ENCODE measurements at regions not wholly inside any gene's neighbourhood (a gene's known extent, or its start where the extent isn't known, plus 50 kb on each side); places are given as distances from the start of the nearest gene placed in this dataset.
"Not testable (repeated sequence)": the region's sequence is repeated elsewhere in the genome, so short reads cannot be mapped to it uniquely, and the experiment has no call there.

DNA sequence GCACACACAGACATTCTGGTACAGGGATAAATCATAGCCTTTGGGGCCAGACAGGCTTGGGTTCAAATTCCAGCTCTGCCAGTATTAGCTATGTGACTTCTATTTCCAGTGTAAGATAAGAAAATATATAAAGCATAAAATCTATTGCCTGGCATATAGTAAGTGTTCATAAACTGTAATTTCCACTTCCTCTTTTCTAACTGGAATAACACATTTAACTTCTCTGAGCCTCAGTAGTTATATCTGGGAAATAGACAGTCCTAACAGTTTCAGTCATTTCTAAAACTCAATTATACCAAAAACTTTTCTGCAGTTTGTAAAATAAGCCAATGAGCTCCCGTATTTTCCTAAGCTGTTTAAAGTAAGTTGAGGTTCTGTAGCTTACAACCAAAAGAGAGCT is 351.4 kb downstream of the ZNF326 start:
- DNase-seq, result no peak

DNA sequence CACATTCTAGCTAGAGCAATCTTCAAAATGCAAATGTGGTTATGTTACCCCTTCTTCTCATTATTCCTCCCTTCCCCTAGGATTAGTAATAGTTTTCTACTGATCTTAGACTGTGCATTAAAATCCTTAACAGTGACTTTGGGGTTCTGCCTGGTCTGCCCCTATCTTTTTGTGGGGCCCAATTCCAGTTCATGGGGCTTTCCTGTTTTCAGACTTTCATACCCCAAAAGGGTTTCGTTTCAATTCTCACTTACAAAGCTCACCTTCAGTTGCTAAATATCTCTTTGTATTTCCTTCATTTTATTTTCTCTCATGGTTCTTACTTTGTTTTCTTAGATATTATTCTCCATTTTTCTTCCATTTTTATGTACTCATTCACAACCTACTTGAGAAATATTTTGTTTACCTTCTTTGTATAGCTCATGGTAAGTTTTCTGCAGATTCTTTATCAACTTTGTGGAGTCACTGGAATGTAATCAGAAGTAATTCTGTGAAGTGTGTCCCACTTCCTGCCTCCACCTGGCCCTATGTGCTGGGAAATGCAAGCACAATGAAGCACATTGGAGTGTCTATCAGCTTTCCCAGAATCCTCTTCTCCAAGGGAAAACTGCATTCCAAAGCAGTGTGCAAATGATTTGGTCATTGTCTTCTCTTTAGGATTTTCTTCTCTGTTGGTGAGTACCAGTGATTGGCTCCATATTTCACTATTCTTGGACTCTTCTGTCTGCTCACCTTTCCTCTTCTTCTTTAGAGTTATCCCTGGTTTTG is 350.2 kb downstream of the ZNF326 start:
- no peak for DNase-seq

GRCh38 chr1:90341516-90341915 is 346.6 kb downstream of the ZNF326 start:
- no peak for DNase-seq

DNA sequence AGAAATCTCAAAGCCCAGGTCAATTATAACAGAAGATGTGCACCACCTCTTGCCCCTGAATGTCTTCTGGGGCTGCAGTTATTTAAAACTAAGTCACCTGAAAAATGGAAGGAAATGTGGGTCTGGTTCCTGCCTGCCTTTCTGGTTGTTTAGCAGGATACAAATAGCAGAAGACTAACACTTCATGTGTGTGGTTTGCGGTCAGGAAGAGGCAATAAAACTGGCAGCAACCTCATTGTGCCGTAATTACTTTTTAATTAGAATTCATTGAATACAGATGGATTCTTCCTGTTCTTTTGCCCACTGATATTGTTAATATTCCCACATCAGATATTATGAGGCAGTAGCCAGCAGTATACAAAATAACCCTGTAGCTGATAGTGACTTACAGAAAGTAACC is 345.7 kb downstream of the ZNF326 start:
- DNase-seq, result no peak

- DNase-seq, result no peak
Measured at GRCh38 chr1:90339811-90340210, 344.9 kb downstream of the ZNF326 start.

GRCh38 chr1:90336552-90337324 is 341.8 kb downstream of the ZNF326 start:
- no peak for DNase-seq

- DNase-seq, result no peak
Measured at GRCh38 chr1:90335558-90335957, 340.6 kb downstream of the ZNF326 start.

- DNase-seq, result no peak
Measured at GRCh38 chr1:90334137-90334536, 339.2 kb downstream of the ZNF326 start.

GRCh38 chr1:90325168-90325567 is 330.3 kb downstream of the ZNF326 start:
- DNase-seq, result no peak

DNA sequence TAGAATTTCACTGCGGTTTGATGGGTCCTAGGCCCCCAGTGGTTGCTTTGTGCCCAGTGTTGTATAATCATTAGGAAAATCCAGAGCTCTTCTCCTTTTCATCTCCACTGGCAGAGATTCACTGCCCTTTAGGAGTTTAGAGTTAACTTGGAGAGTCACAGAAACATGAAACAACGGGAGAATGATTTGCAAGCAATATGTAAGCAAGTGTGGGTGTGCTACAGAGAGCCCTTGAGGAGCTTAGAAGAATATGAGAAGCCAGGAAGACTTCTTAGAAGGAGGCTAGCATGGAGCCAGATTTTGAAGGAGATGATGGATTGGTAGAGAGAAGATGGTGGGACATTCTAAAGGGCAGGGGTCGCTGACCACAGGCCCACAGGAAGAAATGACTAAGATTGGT is 327.3 kb downstream of the ZNF326 start:
- no peak for DNase-seq

DNA sequence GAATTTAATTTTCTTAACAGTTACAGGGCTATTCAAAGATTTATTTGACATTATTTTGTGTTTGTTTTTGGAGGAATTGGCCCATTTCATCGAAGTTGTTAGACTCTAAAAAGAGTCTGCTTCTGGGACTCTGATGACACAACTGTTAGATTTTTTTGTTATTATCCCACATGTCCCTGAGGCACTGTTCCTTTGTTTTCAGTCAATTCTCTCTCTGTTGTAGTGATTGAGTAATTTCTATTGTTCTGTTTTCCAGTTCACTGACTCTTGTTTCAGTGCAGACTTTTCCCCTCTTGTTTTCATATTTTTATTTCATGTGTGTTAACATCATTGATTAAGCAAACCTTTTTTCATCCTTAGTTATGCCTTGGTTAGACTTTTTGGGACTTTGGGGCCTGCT is 325.0 kb downstream of the ZNF326 start:
- DNase-seq, result no peak

DNA sequence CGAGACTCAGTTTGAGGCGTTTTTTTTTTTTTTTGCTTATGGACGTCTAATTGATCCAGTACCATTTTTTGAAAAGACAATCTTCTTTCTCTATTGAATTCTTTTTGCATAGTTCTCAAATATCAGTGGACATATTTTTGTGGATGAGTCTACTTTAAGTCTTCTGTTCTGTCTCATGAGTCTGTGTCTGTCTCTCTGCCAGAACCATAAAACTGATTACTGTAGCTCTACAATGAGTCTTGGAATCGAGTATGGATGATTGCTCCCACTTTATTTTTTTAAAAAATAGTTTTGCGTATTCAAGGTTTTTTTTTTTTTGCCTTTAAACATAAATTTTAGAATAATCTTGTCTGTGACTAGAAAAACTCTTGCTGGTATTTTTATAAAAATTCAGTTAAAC is 323.5 kb downstream of the ZNF326 start:
- no peak for DNase-seq

DNA sequence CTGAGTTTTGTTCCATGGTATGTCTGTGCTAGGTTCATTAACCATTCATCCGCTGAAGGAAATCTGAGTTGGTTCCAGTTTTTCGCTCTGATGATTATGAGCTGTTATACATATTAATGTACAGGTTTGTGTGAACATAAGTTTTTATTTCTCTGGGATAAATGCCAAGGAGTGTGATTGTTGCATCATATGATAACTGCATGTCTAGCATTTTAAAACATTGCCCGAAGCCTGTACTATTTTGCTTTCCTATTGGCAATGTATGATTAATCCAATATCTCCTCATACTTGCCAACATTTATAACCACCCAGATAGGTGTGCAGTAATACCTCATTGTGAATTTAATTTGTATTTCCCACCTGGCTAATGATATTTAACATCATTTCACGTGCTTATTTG is 322.7 kb downstream of the ZNF326 start:
- no peak for DNase-seq

DNA sequence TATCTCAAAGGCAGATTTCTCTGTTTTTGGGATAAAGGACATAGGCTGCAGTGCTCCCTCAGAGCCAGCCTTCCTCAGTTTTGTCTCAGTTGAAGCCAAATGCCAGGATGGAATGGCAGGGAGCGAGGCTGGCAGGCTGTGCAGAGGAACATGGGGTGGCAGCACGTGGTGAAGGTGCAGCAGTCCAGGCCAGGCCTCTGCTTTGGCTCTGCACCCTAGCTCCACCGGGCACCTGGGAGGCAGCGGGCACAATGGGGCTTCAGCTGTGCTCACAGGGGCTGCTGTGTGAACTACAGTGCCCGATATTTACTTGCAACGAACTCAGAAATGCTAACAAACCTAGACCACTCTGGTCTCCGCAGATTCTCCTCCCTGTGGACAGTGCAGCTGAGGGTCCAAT is 319.6 kb downstream of the ZNF326 start:
- DNase-seq, result no peak

GRCh38 chr1:90313778-90314177 is 318.9 kb downstream of the ZNF326 start:
- DNase-seq, result no peak

GRCh38 chr1:90309806-90310205 is 314.9 kb downstream of the ZNF326 start:
- DNase-seq, result no peak

DNA sequence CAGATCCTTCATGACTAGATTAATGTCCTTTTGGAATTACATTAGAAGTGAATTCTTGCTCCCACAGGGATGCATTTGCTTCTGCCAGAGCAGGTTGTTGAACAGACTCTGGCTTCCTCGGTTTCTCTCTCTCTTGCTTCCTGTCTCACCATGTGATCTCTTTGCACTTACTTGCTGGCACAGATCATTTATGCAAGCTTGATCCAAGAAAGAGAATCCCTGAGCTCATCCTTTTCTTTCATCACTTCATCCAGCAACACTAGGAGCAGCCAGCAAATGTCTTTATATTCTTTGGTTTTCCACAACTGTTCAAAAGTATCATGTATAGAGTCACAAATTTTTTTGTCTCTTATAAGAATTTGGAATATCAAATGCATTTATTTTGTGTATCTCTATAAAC is 313.5 kb downstream of the ZNF326 start:
- DNase-seq, result no peak

DNA sequence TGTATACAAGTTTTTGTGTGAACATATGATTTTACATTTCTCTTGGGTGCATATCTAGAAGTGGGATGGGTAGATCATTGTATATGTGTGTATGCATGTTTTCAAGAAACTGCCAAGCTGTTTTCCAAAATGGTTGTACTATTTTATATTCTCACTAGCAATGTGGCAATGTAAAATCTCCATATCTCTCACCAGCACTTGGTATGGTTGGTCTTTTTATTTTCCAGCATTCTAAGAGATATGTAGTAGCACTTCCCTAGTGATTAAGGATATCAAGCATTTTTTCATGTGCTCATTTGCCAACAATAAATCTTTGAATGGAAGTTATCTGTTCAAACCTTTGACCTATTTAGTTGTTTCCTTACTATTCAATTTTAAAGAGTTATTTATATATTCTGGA is 310.7 kb downstream of the ZNF326 start:
- no peak for DNase-seq

- DNase-seq, result no peak
Measured at GRCh38 chr1:90296327-90296726, 301.4 kb downstream of the ZNF326 start.

DNA sequence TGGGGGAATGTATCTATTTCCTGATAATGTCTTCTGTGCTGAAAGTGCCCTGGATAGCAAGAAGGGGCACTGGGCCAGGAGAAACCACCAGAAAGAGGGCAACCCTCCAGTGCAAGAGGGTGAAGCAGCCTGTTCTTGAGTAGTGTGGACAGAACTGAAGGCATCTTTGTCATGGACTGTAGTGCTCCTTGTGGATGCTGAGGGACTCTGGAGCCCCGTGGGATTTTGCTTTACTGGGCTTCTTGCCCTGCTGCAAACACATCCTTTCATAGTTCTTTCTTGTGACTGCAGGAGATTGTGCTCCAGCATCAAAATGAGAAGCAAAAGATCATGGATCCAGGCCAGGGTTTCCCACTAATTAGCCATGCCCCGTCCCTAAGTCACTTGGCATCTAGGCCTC is 300.6 kb downstream of the ZNF326 start:
- no peak for DNase-seq

- no peak for DNase-seq
Measured at GRCh38 chr1:90291431-90292216, 296.7 kb downstream of the ZNF326 start.

- no peak for DNase-seq
Measured at GRCh38 chr1:90282811-90283210, 287.9 kb downstream of the ZNF326 start.

DNA sequence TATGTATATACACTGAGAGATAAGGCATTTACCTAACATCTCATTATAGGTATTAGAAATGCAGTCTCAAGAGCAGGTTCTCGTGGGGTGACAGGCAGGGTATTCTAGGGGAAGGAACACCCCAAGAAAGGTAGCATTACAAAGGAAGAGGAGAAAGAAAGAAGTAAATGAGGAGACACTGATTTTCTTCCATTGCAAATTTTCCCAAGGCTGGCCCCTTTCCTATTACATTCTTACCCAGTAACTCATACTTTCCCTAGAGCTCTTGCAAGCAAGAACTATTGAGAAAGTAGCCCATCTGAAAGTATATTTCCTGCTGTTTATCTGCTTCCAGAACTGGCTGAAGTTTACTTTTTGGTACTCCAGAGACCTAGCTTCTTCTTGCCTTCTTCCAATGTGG is 287.0 kb downstream of the ZNF326 start:
- not testable (repeated sequence) for DNase-seq

DNA sequence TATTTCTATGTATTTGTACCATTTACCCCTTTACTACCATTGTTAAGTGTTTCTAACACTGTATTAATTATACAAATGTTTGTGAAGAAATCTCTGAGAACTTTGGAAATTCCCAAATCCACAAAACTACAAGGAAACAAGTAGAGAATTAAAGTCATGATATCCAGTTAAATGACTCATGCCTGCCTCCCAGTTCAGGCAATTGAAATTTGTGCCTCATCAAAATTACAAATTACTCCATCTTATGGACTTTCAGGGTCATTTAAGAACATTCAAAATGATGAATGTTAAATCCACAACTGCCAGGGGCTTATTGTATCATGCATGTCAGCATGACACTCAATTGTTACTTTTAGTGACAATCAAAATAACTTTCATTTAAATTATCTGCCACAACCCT is 282.4 kb downstream of the ZNF326 start:
- no peak for DNase-seq

Measured in HCEC 1CT (cell line).